ENCODE measurements at regions not wholly inside any gene's neighbourhood (a gene's known extent, or its start where the extent isn't known, plus 50 kb on each side); places are given as distances from the start of the nearest gene placed in this dataset.
"Not testable (repeated sequence)": the region's sequence is repeated elsewhere in the genome, so short reads cannot be mapped to it uniquely, and the experiment has no call there.

DNA sequence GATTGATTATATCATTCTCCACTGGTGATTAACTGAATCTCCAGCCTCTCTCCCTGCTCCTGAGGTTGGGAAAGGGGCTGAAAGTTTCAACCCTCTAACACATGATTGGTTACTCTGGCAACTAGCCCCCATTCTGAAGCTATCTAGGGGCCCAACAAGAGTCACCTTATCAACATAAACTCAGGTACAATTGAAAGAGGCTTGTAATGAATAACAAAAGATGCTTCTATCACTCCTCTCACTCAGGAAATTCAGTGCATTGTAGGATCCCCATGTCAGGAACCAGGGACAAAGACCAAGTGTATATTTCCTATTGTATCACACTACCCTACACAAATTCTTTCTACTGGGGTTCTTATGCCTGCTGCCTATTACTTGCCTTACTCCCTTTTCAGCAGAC lies 123.9 kb upstream of the SLC13A1 start:
- DNase-seq (ENCODE audit: low spot score), result no peak

DNA sequence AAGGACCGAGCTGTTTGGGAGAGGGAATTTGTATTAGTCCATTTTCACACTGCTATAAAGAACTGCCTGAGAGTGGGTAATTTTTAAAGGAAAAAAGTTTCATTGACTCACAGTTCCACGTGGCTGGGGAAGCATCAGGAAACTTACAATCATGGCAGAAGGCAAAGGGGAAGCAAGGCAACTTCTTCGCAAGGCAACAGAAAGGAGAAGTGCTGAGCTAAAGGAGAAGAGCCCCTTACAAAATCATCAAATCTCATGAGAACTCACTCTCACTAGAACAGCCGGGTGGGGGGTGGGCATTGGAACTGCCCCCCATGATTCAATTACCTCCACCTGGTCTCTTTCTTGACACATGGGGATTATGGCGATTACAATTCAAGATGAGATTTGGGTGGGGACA lies 121.8 kb upstream of the SLC13A1 start:
- not testable (repeated sequence) for DNase-seq (ENCODE audit: low spot score)

DNA sequence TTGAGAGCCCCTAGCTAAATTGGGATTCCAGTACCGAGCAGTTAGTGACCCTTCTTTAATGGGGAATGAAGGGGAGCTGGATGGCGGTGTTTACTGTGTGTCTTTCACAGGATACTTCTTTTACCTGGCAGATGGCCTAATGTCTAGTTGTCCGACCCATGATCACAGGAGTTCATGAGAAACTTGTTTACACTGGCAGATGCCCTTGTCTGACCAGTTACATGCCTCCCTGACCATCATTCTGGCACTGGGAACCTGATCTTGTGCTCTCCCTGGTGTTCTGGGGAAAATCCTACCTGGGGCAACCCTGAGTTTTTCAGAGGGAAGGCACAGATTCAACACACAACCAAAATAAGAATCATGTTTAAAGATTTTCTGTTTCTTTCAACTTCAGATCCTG lies 120.1 kb upstream of the SLC13A1 start:
- DNase-seq (ENCODE audit: low spot score), result no peak

DNA sequence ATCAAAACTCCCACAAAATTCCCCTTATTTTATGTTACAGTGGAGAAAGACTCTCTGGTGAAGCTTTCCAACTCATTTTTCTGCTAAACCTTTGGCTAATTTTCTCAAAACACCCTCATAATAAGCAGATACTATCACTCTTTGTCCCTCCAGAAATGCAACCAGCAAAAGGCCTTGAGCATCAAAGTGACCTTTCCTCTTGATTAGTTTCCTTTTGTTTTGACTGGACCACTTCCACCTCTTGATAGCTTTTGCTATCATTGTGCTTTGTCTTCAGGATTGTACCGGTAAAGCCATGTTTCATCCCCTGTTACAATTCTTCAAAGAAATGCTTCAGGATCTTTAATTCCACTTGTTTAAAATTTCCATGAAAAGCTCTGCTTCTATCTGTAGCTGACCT lies 115.1 kb upstream of the SLC13A1 start:
- DNase-seq (ENCODE audit: low spot score), result no peak

DNA sequence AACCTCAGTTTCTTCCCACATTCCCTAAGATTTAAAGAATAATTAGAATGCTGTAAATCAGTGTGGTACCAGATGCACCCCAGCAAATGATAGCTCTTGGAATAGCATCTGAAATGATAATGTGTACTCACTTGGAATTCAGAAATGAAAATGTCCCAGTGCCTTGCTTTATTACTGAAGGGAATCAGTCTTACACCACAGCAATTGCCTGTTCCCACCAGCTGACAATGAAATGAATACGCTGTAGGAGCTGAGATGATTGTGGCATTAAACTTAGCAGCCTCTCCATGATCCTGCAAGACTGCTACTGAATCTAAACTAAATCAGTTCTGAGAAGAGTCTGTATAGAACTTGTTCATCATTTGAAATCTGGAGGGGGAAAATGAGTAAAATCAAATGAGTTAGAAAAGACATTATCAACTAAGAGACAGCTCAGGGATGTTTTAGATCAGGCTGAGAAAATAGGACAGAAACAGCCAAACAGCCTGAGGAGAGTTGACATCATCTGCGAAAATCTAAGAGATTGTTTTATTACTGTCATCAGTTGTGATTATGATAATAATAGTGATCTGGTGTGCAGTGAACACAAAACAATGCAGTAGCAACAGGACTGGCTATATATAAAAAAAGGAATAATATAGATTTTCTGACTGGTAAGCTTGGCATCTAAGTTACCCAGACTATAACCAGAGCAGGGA lies 108.6 kb upstream of the SLC13A1 start:
- no peak for DNase-seq (ENCODE audit: low spot score)

DNA sequence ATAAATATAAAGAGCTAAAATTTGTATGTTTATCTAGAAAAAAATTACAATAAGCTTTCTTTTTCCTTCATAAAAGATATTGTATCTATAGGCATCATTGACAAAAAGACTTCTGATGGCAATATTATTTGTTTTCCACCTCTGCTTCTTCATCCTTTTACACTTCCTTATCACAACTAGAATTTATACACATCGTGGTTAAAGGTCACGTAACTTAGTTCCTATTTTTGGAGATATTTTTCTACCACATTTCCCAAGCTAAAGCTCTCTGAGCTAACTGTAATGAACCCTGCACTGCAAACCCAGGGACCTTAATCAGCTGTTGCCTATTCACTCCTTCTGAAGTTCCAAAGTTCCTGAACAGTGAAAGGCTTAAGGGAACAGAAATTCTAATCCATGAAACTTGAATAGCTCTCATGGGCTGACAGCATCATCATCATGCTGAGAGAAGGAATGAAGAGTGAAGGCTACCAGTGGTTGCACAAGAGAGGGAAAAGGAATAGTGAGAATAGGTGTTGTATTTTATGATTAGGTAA lies 106.1 kb upstream of the SLC13A1 start:
- no peak for DNase-seq (ENCODE audit: low spot score)

DNA sequence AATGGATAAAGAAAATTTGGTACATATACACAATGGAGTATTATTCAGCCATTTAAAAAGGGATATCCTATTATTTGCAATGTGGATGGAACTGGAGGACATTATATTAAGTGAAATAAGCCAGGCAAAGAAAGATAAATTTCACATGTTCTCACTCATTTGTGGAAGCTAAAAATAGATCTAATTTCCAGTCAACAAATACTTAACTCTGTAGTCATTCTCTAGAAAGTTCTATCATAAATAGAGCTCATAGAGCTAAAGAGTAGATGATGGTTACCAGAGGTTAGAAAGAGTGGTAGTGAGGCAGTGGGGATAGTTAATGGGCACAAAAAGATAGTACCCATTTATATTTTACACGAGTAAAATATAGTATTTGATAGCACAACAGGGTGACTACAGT lies 104.2 kb upstream of the SLC13A1 start:
- DNase-seq (ENCODE audit: low spot score), result no peak

DNA sequence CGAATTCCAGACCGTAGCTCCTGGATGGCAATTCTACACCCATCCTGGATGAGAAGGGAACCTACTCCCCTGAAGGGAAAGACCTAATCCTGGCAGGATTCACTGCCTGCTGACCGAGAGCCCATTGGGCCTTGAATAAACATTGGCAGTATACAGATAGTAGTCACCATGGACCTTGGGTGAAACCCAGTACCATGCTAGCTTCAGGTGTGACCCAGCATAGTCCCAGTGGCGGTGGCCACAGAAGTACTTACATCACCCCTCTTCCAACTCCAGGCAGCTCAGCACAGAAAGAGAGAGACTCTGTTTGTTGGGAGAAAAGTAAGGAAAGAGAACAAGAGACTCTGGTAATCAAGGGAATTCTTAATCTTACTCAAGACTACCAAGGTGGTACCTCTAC lies 97.2 kb upstream of the SLC13A1 start:
- no peak for DNase-seq (ENCODE audit: low spot score)

DNA sequence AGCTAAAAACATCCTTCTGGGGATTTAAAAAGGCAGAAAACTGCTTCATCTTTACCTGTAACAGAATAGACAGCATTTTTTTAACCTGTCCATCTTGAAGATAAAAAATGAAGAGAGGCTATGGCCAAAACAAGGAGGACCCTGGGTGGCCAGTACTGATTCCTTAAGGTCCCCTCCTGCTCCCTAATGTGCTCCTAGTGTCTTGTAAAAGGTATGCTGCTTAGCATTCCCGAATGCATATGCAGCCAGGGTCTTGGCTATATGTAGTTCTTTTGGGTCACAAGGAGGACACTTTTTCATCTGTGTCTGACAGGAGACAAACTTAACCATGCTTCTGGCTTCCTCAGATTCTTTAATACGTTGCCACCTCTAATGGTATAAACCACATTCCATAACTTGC lies 93.9 kb upstream of the SLC13A1 start:
- no peak for DNase-seq (ENCODE audit: low spot score)

DNA sequence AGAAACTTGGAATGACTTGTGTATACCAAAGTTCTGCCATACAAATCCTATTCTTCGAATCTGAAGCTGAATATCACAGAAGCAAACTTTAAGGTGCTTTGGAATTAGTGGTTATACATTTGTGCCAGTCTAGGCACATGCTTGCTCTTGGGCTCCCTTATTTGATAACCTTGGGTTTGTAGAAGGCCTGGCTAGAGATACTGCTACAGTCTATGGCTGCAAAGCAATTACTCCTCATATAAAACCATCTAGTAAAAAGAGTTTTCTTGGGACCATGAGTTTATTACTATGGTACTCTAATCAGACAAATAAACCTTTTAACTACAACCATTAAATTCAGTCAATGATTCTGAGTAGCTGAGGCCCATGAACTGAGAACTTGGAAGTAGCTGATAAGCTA lies 92.5 kb upstream of the SLC13A1 start:
- DNase-seq (ENCODE audit: low spot score), result no peak

DNA sequence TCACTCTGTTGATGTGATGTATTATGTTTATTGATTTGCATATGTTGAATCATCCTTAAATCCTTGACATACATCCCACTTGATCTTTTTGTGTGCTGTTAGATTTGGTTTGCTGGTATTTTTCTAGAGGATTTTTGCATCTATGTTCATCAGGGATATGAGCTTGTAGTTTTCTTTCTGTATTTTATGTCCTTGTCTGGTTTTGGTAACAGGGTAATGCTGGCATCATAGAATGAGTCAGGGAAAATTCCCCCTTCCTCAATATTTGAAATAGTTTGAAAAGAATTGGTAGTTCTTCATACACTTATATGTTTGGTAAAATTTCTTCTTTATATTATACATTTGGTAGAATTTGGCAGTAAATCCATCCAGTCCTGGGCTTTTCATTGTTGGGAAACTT lies 89.4 kb upstream of the SLC13A1 start:
- DNase-seq (ENCODE audit: low spot score), result no peak

DNA sequence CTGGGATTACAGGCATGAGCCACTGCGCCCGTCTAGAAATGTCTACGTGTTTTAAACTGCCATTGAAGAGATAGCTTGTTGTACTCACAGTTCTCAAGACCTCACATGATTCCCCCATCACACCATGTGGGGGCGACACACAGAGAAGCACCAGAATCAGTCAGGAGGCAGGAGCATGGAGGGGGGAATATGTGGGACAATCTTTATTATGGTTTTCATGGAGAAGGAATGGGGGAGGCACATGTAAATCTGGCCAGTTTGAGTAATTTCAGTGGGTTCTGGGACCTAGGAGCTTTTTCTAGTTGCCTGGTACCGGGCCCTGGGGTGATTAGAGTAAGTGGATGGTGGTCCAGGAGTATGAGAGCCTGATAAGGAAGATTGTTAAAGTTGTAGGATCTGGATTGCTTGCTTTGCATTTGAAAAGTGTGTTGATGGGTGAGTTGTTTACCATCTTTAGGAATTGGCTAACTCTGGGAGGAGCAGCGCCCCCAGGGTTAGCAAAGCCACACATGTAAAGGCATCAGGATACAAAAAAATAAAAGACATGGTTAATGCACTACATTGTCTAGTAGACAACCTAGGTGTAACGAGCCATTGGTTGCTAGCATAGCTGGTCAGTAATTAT lies 85.4 kb upstream of the SLC13A1 start:
- DNase-seq (ENCODE audit: low spot score), result no peak

DNA sequence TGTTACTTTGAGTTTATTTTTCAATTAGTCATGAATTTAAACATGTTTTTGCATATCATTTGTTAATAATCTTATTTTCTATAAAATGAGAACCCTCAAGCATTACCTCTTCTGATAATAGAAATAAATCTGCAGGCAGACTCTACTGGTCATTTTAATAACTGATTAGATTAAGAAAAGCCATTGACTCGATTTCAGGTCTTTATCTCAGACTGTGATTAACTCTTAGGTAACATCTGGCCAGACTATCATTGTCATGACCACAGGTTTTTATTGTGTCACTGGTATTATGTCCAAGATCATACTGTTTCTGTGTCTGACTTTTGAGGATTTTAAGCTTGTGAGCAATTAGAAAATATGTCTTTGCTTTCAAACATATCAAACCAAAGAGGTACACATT lies 83.6 kb upstream of the SLC13A1 start:
- DNase-seq (ENCODE audit: low spot score), result no peak

DNA sequence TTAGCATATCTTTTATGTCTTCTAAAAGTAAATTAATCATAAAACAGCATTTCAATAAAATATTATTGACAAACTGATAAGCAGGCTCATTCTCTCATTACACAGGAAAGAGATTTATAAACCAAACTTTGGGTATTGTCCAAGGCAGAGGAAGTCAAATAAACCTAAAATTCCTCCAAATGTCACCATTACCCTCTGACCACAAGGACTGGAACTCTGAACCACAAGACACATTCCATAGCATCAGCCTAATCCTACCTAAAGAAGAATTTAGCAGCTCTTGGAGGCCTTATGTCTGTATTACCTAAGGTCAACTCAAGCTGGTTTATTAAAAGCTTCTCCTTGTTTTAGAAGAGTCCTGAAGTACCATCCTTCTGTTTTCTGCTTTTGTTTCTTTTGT lies 82.4 kb upstream of the SLC13A1 start:
- no peak for DNase-seq (ENCODE audit: low spot score)

DNA sequence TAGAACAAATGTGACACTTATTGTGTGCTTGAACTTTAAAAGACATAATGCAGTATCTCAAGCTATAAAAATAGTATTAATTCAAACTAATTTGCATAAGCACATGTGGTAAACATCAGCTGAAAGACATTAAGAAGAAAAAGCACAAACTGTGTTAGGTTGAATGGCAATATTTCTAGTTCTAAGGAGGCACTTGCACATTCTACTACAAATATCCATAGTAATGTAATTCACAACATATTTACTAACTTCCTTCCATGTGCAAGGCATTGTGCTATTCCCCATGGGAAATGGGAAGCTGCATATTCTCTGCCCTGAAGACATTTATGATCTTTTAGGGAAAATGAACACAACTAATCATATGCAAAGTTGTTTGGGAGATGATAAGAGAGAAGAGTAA lies 80.2 kb upstream of the SLC13A1 start:
- no peak for DNase-seq (ENCODE audit: low spot score)

DNA sequence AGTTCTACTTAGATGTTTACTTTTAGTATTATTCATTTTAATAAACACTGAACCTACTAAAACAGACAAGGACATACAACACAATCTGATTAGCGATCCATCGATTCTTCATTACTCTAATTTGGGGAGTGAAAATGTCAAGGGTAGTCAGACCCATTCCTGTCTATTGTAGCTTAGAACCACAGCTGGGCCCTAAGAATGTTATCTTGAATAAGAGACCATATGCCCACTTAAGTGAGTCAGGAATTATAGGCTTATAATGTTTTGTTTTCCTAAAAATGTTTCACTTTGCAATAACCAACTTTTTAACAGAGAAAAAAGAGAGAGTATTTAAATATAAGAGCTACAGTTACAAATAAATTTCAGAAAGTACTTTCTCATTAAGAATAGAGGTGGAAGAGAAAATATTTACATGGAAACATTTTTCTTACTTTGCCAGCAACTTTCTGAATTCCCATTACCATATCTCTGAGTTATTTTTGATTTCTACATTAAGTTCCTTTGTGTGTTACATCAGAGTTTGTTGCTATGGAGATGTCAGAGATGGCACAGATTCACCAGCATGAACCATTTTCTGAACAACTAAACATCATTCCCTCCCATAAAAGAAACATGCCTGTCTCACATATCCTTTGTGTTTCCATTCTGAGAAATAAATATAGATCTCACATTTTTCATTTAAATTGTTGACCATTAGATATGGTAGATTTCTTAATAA lies 75.4 kb upstream of the SLC13A1 start:
- DNase-seq (ENCODE audit: low spot score), result no peak

DNA sequence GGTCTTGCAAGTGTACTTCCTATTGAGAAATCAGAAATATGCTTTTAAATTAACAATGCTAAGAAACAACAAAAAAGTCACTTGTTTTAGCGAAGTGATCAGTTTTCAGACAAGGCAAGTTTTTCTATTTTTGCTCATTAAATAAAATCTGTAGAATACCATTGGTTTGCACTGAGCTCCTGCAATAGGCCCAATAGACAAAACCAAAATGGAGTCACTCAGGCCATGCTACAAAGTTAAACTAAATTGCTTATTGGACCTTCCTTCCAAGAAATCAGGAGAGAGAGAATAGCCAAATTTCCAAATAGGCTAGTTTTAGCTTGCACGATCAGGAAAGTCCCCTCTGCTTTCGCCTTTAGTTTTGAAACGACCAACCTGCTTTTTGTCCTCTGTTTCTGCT lies 73.4 kb upstream of the SLC13A1 start:
- DNase-seq (ENCODE audit: low spot score), result no peak

DNA sequence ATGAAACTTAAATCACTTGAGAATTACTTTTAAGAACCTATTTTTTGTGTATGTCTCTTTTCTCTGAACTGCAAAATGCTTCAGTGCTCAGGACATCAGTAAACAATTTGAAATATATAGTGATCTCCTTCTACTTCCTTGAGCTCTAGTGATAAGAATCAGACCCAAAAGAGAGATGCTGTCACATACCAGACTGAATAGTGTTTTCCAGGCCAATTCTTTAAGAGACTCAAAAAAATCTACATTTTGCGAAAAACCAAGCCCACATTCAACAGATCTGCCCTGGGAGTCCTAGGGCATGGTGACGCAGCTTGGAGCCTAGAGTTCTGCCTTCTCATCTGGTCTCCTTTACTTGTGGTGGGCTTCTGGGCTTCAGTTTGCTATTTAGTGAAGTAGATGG lies 72.1 kb upstream of the SLC13A1 start:
- no peak for DNase-seq (ENCODE audit: low spot score)

DNA sequence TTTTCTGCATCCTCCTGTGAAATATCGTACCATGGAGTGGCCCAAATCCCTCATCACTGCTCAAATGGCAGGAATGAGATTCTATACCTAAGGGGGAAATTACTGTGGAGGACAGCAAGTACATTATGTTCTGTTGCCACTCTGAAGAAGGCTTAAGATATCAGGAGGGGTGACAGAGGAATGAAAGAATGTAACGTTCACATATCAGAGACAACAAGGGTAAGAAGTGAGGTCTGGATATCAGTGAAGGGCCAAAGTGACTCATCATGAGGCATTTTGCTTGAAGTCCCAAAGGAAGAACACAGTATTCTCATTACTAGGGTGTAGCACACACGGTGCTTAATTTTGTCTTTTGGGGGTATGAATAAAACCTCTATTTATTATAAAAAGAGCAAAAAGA lies 71.5 kb upstream of the SLC13A1 start:
- DNase-seq (ENCODE audit: low spot score), result no peak

DNA sequence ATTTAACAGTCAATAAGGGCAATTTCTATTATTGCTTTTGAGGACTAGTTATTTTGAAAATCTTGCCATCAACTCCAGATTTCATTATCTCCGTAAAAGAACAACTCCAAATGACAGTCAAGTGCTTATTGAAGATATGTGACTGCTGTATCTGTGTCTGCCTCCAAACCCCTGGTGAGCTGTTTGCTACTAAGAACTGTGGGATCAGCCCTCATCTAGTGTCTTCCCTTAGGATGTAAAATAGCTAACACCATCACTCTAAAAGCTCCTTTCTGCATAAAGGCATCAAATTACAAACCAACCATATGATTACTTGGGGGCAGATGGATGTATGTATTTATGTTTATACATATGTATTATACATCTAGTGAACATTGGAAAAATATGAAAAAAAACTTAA lies 70.8 kb upstream of the SLC13A1 start:
- no peak for DNase-seq (ENCODE audit: low spot score)

DNA sequence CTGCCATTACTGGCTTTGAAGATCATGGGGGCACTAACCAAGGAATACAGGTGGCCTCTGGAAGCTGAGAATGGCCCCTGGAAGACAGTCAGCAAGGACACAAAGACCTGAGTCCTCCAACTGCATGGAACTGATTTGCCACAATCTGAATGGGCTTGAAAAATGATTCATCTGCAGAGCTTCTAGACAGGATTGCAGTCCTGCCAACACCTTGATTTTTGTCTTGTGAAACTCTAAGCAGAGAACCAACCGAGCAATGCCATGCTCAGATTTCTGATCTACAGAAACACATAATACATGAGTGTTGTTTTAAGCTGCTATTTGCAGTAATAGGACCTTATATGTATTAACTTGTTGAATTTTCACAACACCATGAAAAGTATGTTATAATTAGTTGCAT lies 66.1 kb upstream of the SLC13A1 start:
- DNase-seq (ENCODE audit: low spot score), result no peak

DNA sequence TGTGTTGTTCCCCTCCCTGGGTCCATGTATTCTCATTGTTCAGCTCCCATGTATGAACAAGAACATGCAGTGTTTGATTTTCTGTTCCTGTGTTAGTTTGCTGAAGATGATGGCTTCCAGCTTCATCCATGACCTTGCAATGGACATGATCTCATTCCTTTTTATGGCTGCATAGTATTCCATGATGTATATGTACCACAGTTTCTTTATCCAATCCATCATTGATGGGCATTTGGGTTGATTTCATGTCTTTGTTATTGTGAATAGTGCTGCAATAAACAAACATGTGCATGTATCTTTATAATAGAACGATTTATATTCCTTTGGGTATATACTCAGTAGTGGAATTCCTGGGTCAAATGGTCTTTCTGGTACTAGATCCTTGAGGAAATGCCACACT lies 65.1 kb upstream of the SLC13A1 start:
- not testable (repeated sequence) for DNase-seq (ENCODE audit: low spot score)

DNA sequence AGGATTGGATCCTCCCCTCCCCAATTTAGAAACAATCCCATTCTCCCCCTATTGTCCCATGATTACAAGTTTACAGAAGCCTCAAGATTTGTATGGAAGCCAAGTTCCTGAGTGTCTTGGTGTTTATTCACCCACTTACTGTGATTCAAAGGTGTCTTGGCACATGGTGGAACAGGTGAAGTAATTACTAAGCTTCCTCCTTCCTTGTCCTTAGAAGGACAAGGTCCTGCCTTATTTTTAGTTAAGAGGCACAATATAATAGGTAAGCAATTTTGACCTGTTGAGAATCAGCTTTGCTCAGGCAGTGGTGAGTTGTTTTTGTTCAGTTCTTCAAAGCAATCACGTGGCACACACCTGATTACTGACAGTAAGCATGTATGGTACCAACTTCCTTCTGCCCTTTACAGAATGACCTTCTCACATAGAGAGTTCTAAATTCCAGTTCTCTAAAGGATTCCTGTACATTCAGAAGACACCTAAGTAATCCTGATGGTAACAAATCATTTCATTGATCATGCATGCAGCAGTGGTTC lies 60.7 kb upstream of the SLC13A1 start:
- no peak for DNase-seq (ENCODE audit: low spot score)
